GM12878 (cell line): ENCODE measurements at regions not wholly inside any gene's neighbourhood (a gene's known extent, or its start where the extent isn't known, plus 50 kb on each side); places are given as distances from the start of the nearest gene placed in this dataset.

ENCODE experiments used
- ATAC-seq: fragments of 200-7000 bp; cut with Tn5 transposase; 3 replicates; pipeline ENCODE4 v1.9.1; 2020; ENCODE audit warnings: mild to moderate bottlenecking, moderate library complexity
- BruUV-seq: library from RNA; stranded (reverse); fragments of 400-500 nt; replicated peaks from 2 replicates; lab custom pipeline; 2021; lab: Mats Ljungman, UMichigan
- CTCF ChIA-PET: fragments of 300-600 bp; sonication (Branson Sonifier 250); formaldehyde crosslinking; extraction: SDS; loops from one replicate; lab custom pipeline; 2021; ENCODE audit warnings: inconsistent platforms; lab: Yijun Ruan, JAX
- POLR2A ChIA-PET: fragments of 350-600 bp; formaldehyde crosslinking; extraction: SDS; loops from one replicate; lab custom pipeline; 2021; ENCODE audit warnings: inconsistent platforms; lab: Charles Lee
- RAD21 ChIA-PET: fragments of 300-600 bp; sonication (Branson Sonifier 250); formaldehyde crosslinking; loops from one replicate; lab custom pipeline; 2023; ENCODE audit warnings: antibody characterized with exemption; ENCODE audit not compliant: unreplicated experiment; lab: Charles Lee
- SMC1A ChIA-PET: fragments of 300-600 bp; sonication (Branson Sonifier 250); formaldehyde crosslinking; loops from one replicate; lab custom pipeline; 2023; ENCODE audit not compliant: unreplicated experiment, uncharacterized antibody; lab: Charles Lee
- DNase-seq: peaks from one replicate; pipeline ENCODE4 v3.0.0-alpha.2; 2011; ENCODE audit warnings: low read depth, low spot score
- FAIRE-seq: peaks from 3 replicates; lab custom pipeline; 2011; peaks lifted over from hg19 to GRCh38; lab: Jason Lieb, UNC
- H2AFZ ChIP-seq: 2 replicates; pipeline ENCODE4 v1.6.0; 2011; ENCODE audit warnings: low read depth, low read length, control low read depth; ENCODE audit not compliant: control insufficient read depth
- H3K27ac ChIP-seq: 2 replicates; pipeline ENCODE4 v1.5.1; 2011; ENCODE audit warnings: control low read depth; ENCODE audit not compliant: control insufficient read depth, insufficient read depth
- H3K27me3 ChIP-seq, 2 experiments: replicated peaks in 1 of 2; 2 replicates each; pipeline versions ENCODE4 v1.6.0 to v1.6.1; 2011; ENCODE audit warnings: low read length in 1 of 2; ENCODE audit not compliant: control insufficient read depth in 2 of 2, insufficient read depth in 2 of 2
- H3K36me3 ChIP-seq, 2 experiments: 2 replicates each; pipeline ENCODE4 v1.5.1; 2011; ENCODE audit warnings: low read length in 1 of 2; ENCODE audit not compliant: control insufficient read depth in 2 of 2, insufficient read depth in 2 of 2
- H3K4me1 ChIP-seq: 2 replicates; pipeline ENCODE4 v1.6.1; 2011; ENCODE audit warnings: mild to moderate bottlenecking, low read length, moderate library complexity, mixed read lengths; ENCODE audit not compliant: control insufficient read depth, insufficient read depth
- H3K4me2 ChIP-seq: 2 replicates; pipeline ENCODE4 v1.6.0; 2011; ENCODE audit warnings: control low read depth; ENCODE audit not compliant: control insufficient read depth, insufficient read depth
- H3K4me3 ChIP-seq: fragments of 200-600 bp; sonication (generic); 2 replicates; pipeline ENCODE4 v1.5.1; 2016
- H3K79me2 ChIP-seq: 2 replicates; pipeline ENCODE4 v1.6.0; 2011; ENCODE audit warnings: low read length; ENCODE audit not compliant: control insufficient read depth, insufficient read depth
- H3K9ac ChIP-seq: 2 replicates; pipeline ENCODE4 v1.8.0; 2011; ENCODE audit warnings: low read length, control low read depth, mixed read lengths; ENCODE audit not compliant: control insufficient read depth, insufficient read depth
- H3K9me3 ChIP-seq: replicated peaks from 3 replicates; pipeline ENCODE4 v1.5.1; 2011; ENCODE audit warnings: mild to moderate bottlenecking, low read length; ENCODE audit not compliant: control insufficient read depth, insufficient read depth
- H4K20me1 ChIP-seq: 2 replicates; pipeline ENCODE4 v1.6.0; 2011; ENCODE audit not compliant: control insufficient read depth, insufficient read depth
- ATF2 ChIP-seq: IDR thresholded peaks from 2 replicates; pipeline ENCODE4 v1.6.1; 2012; ENCODE audit warnings: low read length, inconsistent platforms
- BMI1 ChIP-seq: fragments of 450-650 bp; IDR thresholded peaks from 2 replicates; pipeline ENCODE4 v1.6.1; 2016; ENCODE audit warnings: mild to moderate bottlenecking, moderate library complexity, borderline replicate concordance
- EZH2 ChIP-seq: IDR thresholded peaks from 2 replicates; pipeline ENCODE4 v1.6.1; 2012; ENCODE audit warnings: low read depth, mild to moderate bottlenecking, control low read depth, inconsistent platforms, low read length, borderline replicate concordance; ENCODE audit not compliant: control insufficient read depth
- HCFC1 ChIP-seq: fragments of 150-350 bp; IDR thresholded peaks from 2 replicates; pipeline ENCODE4 v1.6.1; 2014; ENCODE audit warnings: low read length
- HDAC6 ChIP-seq: fragments of 200-600 bp; sonication (generic); IDR thresholded peaks from one replicate; pipeline ENCODE4 v1.8.0; 2017; ENCODE audit warnings: antibody characterized with exemption; ENCODE audit not compliant: unreplicated experiment
- IKZF2 ChIP-seq, 2 experiments: fragments of 450-650 bp; IDR thresholded peaks; 2 replicates each; pipeline ENCODE4 v1.6.1; 2017; ENCODE audit warnings: mild to moderate bottlenecking in 2 of 2, moderate library complexity in 2 of 2
- JUNB ChIP-seq: IDR thresholded peaks from 2 replicates; pipeline ENCODE4 v1.6.1; 2016; ENCODE audit warnings: antibody characterized with exemption, mild to moderate bottlenecking
- KLF5 ChIP-seq: fragments of 450-650 bp; IDR thresholded peaks from 2 replicates; pipeline ENCODE4 v1.6.1; 2014; ENCODE audit warnings: mild to moderate bottlenecking; ENCODE audit not compliant: partially characterized antibody
- PRDM15 ChIP-seq: fragments of 450-650 bp; formaldehyde crosslinking; IDR thresholded peaks from 2 replicates; pipeline ENCODE4 v1.4.0; 2020; ENCODE audit warnings: mild to moderate bottlenecking, moderate library complexity
- SP1 ChIP-seq: IDR thresholded peaks from one replicate; pipeline ENCODE4 v1.6.1; 2011; ENCODE audit warnings: low read depth, low read length
- TBL1XR1 ChIP-seq: IDR thresholded peaks from 2 replicates; pipeline ENCODE4 v1.6.1; 2012; ENCODE audit warnings: low read depth, low read length, improper control_type of control experiment
- YBX1 ChIP-seq: fragments of 450-650 bp; IDR thresholded peaks from 2 replicates; pipeline ENCODE4 v1.6.1; 2016; ENCODE audit warnings: antibody characterized with exemption
- YY1 ChIP-seq: IDR thresholded peaks from 2 replicates; pipeline ENCODE4 v1.6.1; 2011; ENCODE audit warnings: low read depth, mild to moderate bottlenecking, low read length
- WGBS: methylation state at CpG from one replicate; pipeline ENCODE4 v1.1.6; 2016; ENCODE audit warnings: low lambda C conversion rate; ENCODE audit not compliant: insufficient replicate concordance, insufficient coverage; ENCODE audit errors: missing lambda C conversion rate; 5-methylcytosine and 5-hydroxymethylcytosine counted together
- in situ Hi-C: fragments of 300-500 bp; cut with MboI; formaldehyde crosslinking; loops from 9 replicates; pipeline ENCODE4 v1.14.3; 2018; ENCODE audit warnings: mixed read lengths
- intact Hi-C: fragments of 100-400 bp; cut with micrococcal nuclease; formaldehyde crosslinking; loops from one replicate; pipeline ENCODE4 v1.14.2; 2022; ENCODE audit not compliant: unreplicated experiment

- RAD21 ChIA-PET: no interaction called here
- WGBS: 19% methylated on average over 5 of the region's 5 CpGs
- no peaks in the 10 kb centered on the region; a peak in 1 of 4 replicates for H3K27me3 ChIP-seq
- H3K4me2 ChIP-seq: no peak overlapping the region
- H3K36me3 ChIP-seq: no peaks in the 10 kb centered on the region
- in situ Hi-C loops (no loop called here), intact Hi-C loops (no loop called here)
- no peaks in the 10 kb centered on the region for H3K79me2 ChIP-seq
- H3K9ac ChIP-seq: no peak overlapping the region
- SMC1A ChIA-PET: interaction anchor here (0.9 kb wide), 1 partner anchor 98 kb away, joined by 3 read pairs; no protein-coding TSS in a partner anchor
- no peaks in the 10 kb centered on the region for H3K4me1 ChIP-seq
- no peak for FAIRE-seq
- CTCF ChIA-PET: no interaction called here
- H2AFZ ChIP-seq: no peak overlapping the region
- H3K9me3 ChIP-seq: no peaks in the 10 kb centered on the region
- TF ChIP-seq YY1 (no peak), HDAC6 (no peak), ATF2 (no peak), KLF5 (no peak), IKZF2 (IDR thresholded peaks at IDR 0.05) (no peak), JUNB (no peak), YBX1 (no peak), HCFC1 (no peak), PRDM15 (no peak), TBL1XR1 (no peak), SP1 (no peak), EZH2 (no peak), BMI1 (no peak)
- no TSS peak for BruUV-seq
- ATAC-seq: no peak
- H4K20me1 ChIP-seq: no peaks in the 10 kb centered on the region
- no peak overlapping the region for H3K27ac ChIP-seq
- DNase-seq: no peak
- H3K4me3 ChIP-seq: no peak overlapping the region
- POLR2A ChIA-PET: no interaction called here
Observed at GRCh38 chr1:232248276-232248820, 381.6 kb downstream of the SIPA1L2 start.
